ENCODE measurements at regions not wholly inside any gene's neighbourhood (a gene's known extent, or its start where the extent isn't known, plus 50 kb on each side); places are given as distances from the start of the nearest gene placed in this dataset.

DNA sequence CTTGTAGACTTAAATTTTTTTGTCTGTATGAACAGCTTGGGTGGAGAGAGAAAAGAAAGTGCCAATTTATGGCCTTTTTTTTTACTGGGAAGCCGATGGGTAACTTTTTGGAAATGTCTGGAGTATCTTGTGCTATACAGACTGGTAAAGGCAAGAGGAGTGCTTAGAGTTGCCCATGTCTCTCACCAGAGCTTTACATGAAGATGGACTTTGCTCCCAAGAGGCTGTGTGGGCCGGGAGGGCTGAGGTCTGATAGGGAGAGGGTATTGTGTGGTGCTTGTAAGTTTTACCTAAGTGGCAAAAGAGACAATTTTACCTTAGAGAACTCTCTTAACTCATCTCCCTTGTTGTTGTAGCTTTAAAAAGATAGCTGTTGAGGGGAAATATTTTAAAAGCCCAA is 203.2 kb downstream of the SEMA6A start:
- no peak overlapping the region for H3K4me2 ChIP-seq (ENCODE audit: low read length)

DNA sequence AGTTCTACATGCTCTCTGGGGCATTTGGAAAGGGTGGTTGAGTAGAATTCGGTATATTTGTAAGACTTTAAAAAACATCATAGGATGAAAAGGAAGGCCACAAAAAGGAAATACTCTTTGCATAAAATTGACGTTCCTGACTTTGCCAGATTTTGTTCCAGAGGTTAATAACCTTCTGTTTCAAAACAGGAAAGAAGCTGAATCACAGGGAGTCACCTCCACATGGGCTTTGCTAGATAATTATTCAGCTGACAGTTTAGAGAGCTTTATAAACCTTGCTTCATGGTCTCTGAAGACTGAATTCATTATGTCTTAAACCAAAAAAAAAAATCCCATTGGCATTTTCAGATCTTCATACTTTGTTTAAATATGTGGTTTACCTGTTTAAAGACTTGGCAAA is 203.7 kb downstream of the SEMA6A start:
- Histone ChIP-seq H3K4me1 (ENCODE audit: low read length) (peaks cover 14% of the 10 kb centered on the region), H3K27ac (ENCODE audit: low read length) (no peak overlapping the region), H3K27me3 (ENCODE audit: low read depth, low read length) (no peaks in the 10 kb centered on the region), H3K79me2 (ENCODE audit: low read length) (no peaks in the 10 kb centered on the region), H3K9me3 (ENCODE audit: insufficient read depth, low read length) (no peaks in the 10 kb centered on the region), H3K9ac (ENCODE audit: low read length) (no peak overlapping the region), H3K4me3 (ENCODE audit: low read length) (no peak overlapping the region), H2AFZ (ENCODE audit: low read depth, low read length) (no peak overlapping the region), H4K20me1 (ENCODE audit: insufficient read depth, low read length) (no peaks in the 10 kb centered on the region), H3K4me2 (ENCODE audit: low read length) (no peak overlapping the region), H3K36me3 (replicated peaks; ENCODE audit: low read depth, low read length) (no peaks in the 10 kb centered on the region)
- TF ChIP-seq, protein P1, sequence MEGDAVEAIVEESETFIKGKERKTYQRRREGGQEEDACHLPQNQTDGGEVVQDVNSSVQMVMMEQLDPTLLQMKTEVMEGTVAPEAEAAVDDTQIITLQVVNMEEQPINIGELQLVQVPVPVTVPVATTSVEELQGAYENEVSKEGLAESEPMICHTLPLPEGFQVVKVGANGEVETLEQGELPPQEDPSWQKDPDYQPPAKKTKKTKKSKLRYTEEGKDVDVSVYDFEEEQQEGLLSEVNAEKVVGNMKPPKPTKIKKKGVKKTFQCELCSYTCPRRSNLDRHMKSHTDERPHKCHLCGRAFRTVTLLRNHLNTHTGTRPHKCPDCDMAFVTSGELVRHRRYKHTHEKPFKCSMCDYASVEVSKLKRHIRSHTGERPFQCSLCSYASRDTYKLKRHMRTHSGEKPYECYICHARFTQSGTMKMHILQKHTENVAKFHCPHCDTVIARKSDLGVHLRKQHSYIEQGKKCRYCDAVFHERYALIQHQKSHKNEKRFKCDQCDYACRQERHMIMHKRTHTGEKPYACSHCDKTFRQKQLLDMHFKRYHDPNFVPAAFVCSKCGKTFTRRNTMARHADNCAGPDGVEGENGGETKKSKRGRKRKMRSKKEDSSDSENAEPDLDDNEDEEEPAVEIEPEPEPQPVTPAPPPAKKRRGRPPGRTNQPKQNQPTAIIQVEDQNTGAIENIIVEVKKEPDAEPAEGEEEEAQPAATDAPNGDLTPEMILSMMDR (IDR thresholded peaks at IDR 0.05; ENCODE audit: low read depth, low read length): no peak
- TF ChIP-seq EZH2phosphoT487 (IDR thresholded peaks at IDR 0.05; ENCODE audit: low read depth): no peak

More for the DNA sequence above, 203.2 kb downstream of the SEMA6A start:
- Histone ChIP-seq H3K27me3 (ENCODE audit: low read depth, low read length) (no peaks in the 10 kb centered on the region), H3K79me2 (ENCODE audit: low read length) (no peaks in the 10 kb centered on the region), H3K27ac (ENCODE audit: low read length) (no peak overlapping the region), H3K4me3 (ENCODE audit: low read length) (no peak overlapping the region), H4K20me1 (ENCODE audit: insufficient read depth, low read length) (no peaks in the 10 kb centered on the region), H3K4me1 (ENCODE audit: low read length) (peaks cover 14% of the 10 kb centered on the region), H3K36me3 (replicated peaks; ENCODE audit: low read depth, low read length) (no peaks in the 10 kb centered on the region), H3K9me3 (ENCODE audit: insufficient read depth, low read length) (no peaks in the 10 kb centered on the region), H3K9ac (ENCODE audit: low read length) (no peak overlapping the region), H2AFZ (ENCODE audit: low read depth, low read length) (no peak overlapping the region)
- TF ChIP-seq, protein P1 (IDR thresholded peaks at IDR 0.05; ENCODE audit: low read depth, low read length): no peak
- TF ChIP-seq EZH2phosphoT487 (IDR thresholded peaks at IDR 0.05; ENCODE audit: low read depth): no peak

DNA sequence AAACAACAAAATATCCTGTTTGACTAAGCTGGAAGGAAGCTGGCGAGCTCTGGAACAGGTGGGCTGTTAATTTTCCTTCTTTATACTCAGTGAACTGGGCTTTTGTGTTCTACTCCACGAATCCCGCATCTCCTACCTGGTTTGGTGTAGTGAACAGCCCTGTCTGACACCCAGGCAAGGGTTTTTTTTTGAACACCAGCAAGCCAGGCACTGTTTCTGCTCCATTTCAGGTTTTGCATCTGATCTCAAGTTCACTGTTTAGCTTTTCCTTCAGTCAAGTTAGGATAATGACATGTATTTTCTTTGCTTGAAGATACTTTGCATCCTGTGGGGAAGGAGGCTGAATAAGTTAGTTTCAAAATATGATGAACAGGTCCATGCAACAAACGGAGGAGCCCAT is 204.5 kb downstream of the SEMA6A start:
- no peaks in the 10 kb centered on the region for H3K79me2 ChIP-seq (ENCODE audit: low read length)
- no peak overlapping the region for H3K4me2 ChIP-seq (ENCODE audit: low read length)
- no peaks in the 10 kb centered on the region for H3K9me3 ChIP-seq (ENCODE audit: insufficient read depth, low read length)
- H3K27ac ChIP-seq (ENCODE audit: low read length): no peak overlapping the region
- no peak overlapping the region for H2AFZ ChIP-seq (ENCODE audit: low read depth, low read length)
- no peak for TF ChIP-seq EZH2phosphoT487 (IDR thresholded peaks at IDR 0.05; ENCODE audit: low read depth)
- TF ChIP-seq, protein P1 (IDR thresholded peaks at IDR 0.05; ENCODE audit: low read depth, low read length): no peak
- no peaks in the 10 kb centered on the region for H3K36me3 ChIP-seq (replicated peaks; ENCODE audit: low read depth, low read length)
- no peak overlapping the region for H3K9ac ChIP-seq (ENCODE audit: low read length)
- peaks cover 16% of the 10 kb centered on the region for H3K4me1 ChIP-seq (ENCODE audit: low read length)
- no peaks in the 10 kb centered on the region for H4K20me1 ChIP-seq (ENCODE audit: insufficient read depth, low read length)
- no peak overlapping the region for H3K4me3 ChIP-seq (ENCODE audit: low read length)
- no peaks in the 10 kb centered on the region for H3K27me3 ChIP-seq (ENCODE audit: low read depth, low read length)

DNA sequence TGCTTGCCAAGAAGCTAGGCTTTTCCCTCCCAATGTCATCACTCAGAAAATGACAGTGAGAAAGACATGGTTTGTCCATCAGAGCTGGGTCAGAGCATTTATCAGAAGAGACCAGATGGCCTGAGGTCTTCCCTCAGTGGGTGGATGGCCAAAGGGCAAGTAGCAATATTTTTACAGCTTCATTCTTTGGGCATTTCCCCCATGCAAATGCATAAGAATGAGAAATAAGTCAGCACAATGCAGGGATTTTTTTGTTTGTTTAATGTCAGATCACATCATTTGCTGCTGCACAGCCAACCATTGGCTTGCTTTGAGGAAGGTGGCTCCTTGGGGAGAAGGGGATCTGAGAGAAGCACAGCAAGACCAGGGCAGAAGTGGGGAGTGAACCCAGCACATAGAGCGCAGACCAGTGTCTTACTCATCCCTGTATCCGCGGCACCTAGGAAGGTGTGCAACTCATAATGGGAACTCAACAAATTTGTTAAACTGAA is 209.6 kb downstream of the SEMA6A start:
- TF ChIP-seq, protein P1 (IDR thresholded peaks at IDR 0.05; ENCODE audit: low read depth, low read length): no peak
- TF ChIP-seq EZH2phosphoT487 (IDR thresholded peaks at IDR 0.05; ENCODE audit: low read depth): no peak
- Histone ChIP-seq H3K36me3 (replicated peaks; ENCODE audit: low read depth, low read length) (no peaks in the 10 kb centered on the region), H3K4me1 (ENCODE audit: low read length) (peaks cover 7% of the 10 kb centered on the region; the same call in 1 of the 2 replicates), H3K27ac (ENCODE audit: low read length) (no peak overlapping the region), H3K27me3 (ENCODE audit: low read depth, low read length) (no peaks in the 10 kb centered on the region), H3K4me3 (ENCODE audit: low read length) (no peak overlapping the region), H3K79me2 (ENCODE audit: low read length) (no peaks in the 10 kb centered on the region), H2AFZ (ENCODE audit: low read depth, low read length) (no peak overlapping the region), H3K9me3 (ENCODE audit: insufficient read depth, low read length) (no peaks in the 10 kb centered on the region), H3K9ac (ENCODE audit: low read length) (no peak overlapping the region), H3K4me2 (ENCODE audit: low read length) (no peak overlapping the region), H4K20me1 (ENCODE audit: insufficient read depth, low read length) (no peaks in the 10 kb centered on the region)
